Chondrocyte (in vitro differentiated cells): ENCODE measurements at regions not wholly inside any gene's neighbourhood (a gene's known extent, or its start where the extent isn't known, plus 50 kb on each side); places are given as distances from the start of the nearest gene placed in this dataset.
"Not testable (repeated sequence)": the region's sequence is repeated elsewhere in the genome, so short reads cannot be mapped to it uniquely, and the experiment has no call there.

Source experiments
- DNase-seq: peaks from one replicate; pipeline ENCODE4 v3.0.0; 2021; ENCODE audit warnings: mixed read lengths, low spot score
- H3K27ac Mint-ChIP-seq: one replicate; pipeline ENCODE4 v1.8.0; 2021; ENCODE audit warnings: mild to moderate bottlenecking, moderate library complexity, mixed read lengths; ENCODE audit not compliant: unreplicated experiment
- H3K27me3 Mint-ChIP-seq: 2 replicates; pipeline ENCODE4 v1.8.0; 2021; ENCODE audit warnings: low read depth, mixed read lengths
- H3K36me3 Mint-ChIP-seq: 2 replicates; pipeline ENCODE4 v1.8.0; 2021; ENCODE audit warnings: low read depth, mixed read lengths
- H3K4me1 Mint-ChIP-seq: 2 replicates; pipeline ENCODE4 v1.8.0; 2021; ENCODE audit warnings: low read depth, mild to moderate bottlenecking, mixed read lengths
- H3K4me3 Mint-ChIP-seq: one replicate; pipeline ENCODE4 v1.8.0; 2021; ENCODE audit warnings: mild to moderate bottlenecking, moderate library complexity, mixed read lengths; ENCODE audit not compliant: unreplicated experiment
- H3K9me3 Mint-ChIP-seq: 2 replicates; pipeline ENCODE4 v1.8.0; 2021; ENCODE audit warnings: low read depth, mixed read lengths
- CTCF ChIP-seq: fragments of 200-600 bp; sonication (generic); IDR thresholded peaks from 2 replicates; pipeline ENCODE4 v1.5.0; 2021; ENCODE audit warnings: antibody characterized with exemption, mild to moderate bottlenecking, moderate library complexity

- Mint-ChIP-seq H3K36me3 (no peaks in the 10 kb centered on the region), H3K4me1 (no peaks in the 10 kb centered on the region), H3K27ac (no peak overlapping the region), H3K4me3 (no peak overlapping the region), H3K27me3 (no peaks in the 10 kb centered on the region), H3K9me3 (peaks cover 19% of the 10 kb centered on the region)
- TF ChIP-seq CTCF, result no peak
- no peak for DNase-seq
Observed at GRCh38 chr10:108957681-108958080, 965.6 kb downstream of the XPNPEP1 start.

- H3K4me1 Mint-ChIP-seq, result no peaks in the 10 kb centered on the region
Observed at GRCh38 chr10:108956149-108956548, 967.2 kb downstream of the XPNPEP1 start.

GRCh38 chr10:108920029-108920428 lies 1003.3 kb downstream of the XPNPEP1 start:
- H3K27me3 Mint-ChIP-seq, DNase-seq, H3K36me3 Mint-ChIP-seq, H3K4me3 Mint-ChIP-seq, H3K27ac Mint-ChIP-seq, H3K4me1 Mint-ChIP-seq: not testable (repeated sequence)
- peaks cover 22% of the 10 kb centered on the region for H3K9me3 Mint-ChIP-seq

More at GRCh38 chr10:108956149-108956548, 967.2 kb downstream of the XPNPEP1 start:
- no peak overlapping the region for H3K4me3 Mint-ChIP-seq
- no peak for TF ChIP-seq CTCF
- H3K27ac Mint-ChIP-seq, result no peak overlapping the region
- no peaks in the 10 kb centered on the region for H3K36me3 Mint-ChIP-seq
- H3K27me3 Mint-ChIP-seq, result no peaks in the 10 kb centered on the region
- peaks cover 34% of the 10 kb centered on the region for H3K9me3 Mint-ChIP-seq
- no peak for DNase-seq

GRCh38 chr10:108913300-108913699 lies 1010.0 kb downstream of the XPNPEP1 start:
- no peak for TF ChIP-seq CTCF
- Mint-ChIP-seq H3K27ac (no peak overlapping the region), H3K27me3 (peaks cover 41% of the 10 kb centered on the region), H3K9me3 (peaks cover under 1% of the 10 kb centered on the region), H3K4me3 (no peak overlapping the region), H3K36me3 (no peaks in the 10 kb centered on the region), H3K4me1 (peaks cover 7% of the 10 kb centered on the region)
- DNase-seq, result no peak

GRCh38 chr10:108911814-108912541 lies 1011.3 kb downstream of the XPNPEP1 start:
- peak; percentile 80 for DNase-seq
- peaks cover 46% of the 10 kb centered on the region for H3K27me3 Mint-ChIP-seq
- TF ChIP-seq CTCF, result peak; percentile 81
- H3K9me3 Mint-ChIP-seq, result no peaks in the 10 kb centered on the region
- peaks cover 7% of the 10 kb centered on the region for H3K4me1 Mint-ChIP-seq
- no peak overlapping the region for H3K27ac Mint-ChIP-seq
- H3K36me3 Mint-ChIP-seq, result no peaks in the 10 kb centered on the region
- H3K4me3 Mint-ChIP-seq, result peak overlapping the region; percentile 63

- TF ChIP-seq CTCF, result no peak
- DNase-seq, result no peak
- Mint-ChIP-seq H3K27ac (no peak overlapping the region), H3K27me3 (peaks cover 37% of the 10 kb centered on the region), H3K9me3 (no peaks in the 10 kb centered on the region), H3K4me3 (no peak overlapping the region), H3K36me3 (no peaks in the 10 kb centered on the region), H3K4me1 (peaks cover 7% of the 10 kb centered on the region)
Observed at GRCh38 chr10:108908096-108908495, 1015.2 kb downstream of the XPNPEP1 start.
